ENCODE measurements at regions not wholly inside any gene's neighbourhood (a gene's known extent, or its start where the extent isn't known, plus 50 kb on each side); places are given as distances from the start of the nearest gene placed in this dataset.
A peak's percentile ranks its signal among the peaks of the same experiment; 100 is the strongest.

DNA sequence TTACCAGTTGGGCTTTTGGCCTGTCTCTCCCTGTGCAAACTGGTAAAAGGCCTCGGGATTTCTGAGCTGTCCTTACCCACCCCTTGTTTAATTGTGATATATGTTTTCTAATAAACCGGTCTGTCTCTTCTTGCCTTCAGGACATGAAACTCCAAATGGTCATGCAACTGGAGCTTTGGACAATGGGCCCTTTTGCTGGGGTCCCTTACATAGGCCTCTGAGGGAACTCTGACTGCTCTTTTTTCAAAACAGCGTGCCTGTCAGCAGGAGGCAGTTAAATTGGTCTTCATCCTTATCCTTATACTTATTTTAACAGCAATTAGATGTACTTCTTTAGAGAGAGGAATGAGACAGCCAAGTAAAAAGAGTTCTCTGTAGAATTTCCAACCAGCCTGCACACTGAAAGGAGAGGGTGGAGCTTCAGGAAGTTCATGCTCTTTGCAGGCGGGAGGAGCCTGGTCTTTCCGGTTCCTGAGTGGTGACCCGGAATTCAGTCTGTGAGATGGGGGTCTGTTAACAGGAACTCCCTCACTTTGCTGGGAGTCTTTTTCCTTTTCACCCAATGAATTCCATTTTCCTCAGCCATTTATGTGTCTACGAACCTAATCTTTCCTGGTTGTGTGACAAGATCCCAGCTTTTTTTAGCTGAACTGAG lies 299.6 kb upstream of the GJE1 start:
- no peaks in the 10 kb centered on the region for H3K79me2 ChIP-seq (ENCODE audit: low read depth)
- intact Hi-C loops (cut with micrococcal nuclease; ENCODE audit: unreplicated experiment), result no loop called here
- TF ChIP-seq EZH2 (IDR thresholded peaks at IDR 0.05; ENCODE audit: low read depth) (no peak), CTCF (conservative IDR thresholded peaks at IDR 0.05) (no peak)
- no peaks in the 10 kb centered on the region for H3K9me3 ChIP-seq (ENCODE audit: insufficient read depth, low read depth)
- no TSS peak for BruUV-seq (replicated peaks)
- no peaks in the 10 kb centered on the region for H3F3A ChIP-seq (ENCODE audit: insufficient read depth, low read depth)
- ChIA-PET POLR2A (ENCODE audit: unreplicated experiment) (no interaction called here), CTCF (no interaction called here)
- H3K27me3 ChIP-seq (ENCODE audit: insufficient read depth, low read depth), result no peaks in the 10 kb centered on the region
- no peaks in the 10 kb centered on the region for H3K36me3 ChIP-seq (ENCODE audit: low read depth)
- no peak overlapping the region for H3K4me3 ChIP-seq
- no peaks in the 10 kb centered on the region for H4K20me1 ChIP-seq (ENCODE audit: insufficient read depth)
- no peak for DNase-seq
- H3K4me2 ChIP-seq, result no peak overlapping the region
- no peak overlapping the region for H2AFZ ChIP-seq
- H3K27ac ChIP-seq, result no peak overlapping the region
- H3K9me2 ChIP-seq (ENCODE audit: insufficient read depth), result no peaks in the 10 kb centered on the region
- H3K4me1 ChIP-seq (replicated peaks; ENCODE audit: insufficient read depth), result peaks cover 10% of the 10 kb centered on the region; the same call in 1 of the 2 replicates

- H3K9me2 ChIP-seq (ENCODE audit: insufficient read depth), result no peaks in the 10 kb centered on the region
- CTCF ChIA-PET, result no interaction called here
- no peaks in the 10 kb centered on the region for H4K20me1 ChIP-seq (ENCODE audit: insufficient read depth)
- no TSS peak for BruUV-seq (replicated peaks)
- TF ChIP-seq EZH2 (IDR thresholded peaks at IDR 0.05; ENCODE audit: low read depth) (no peak), CTCF (conservative IDR thresholded peaks at IDR 0.05) (no peak)
- no peak overlapping the region for H3K4me2 ChIP-seq
- H3K4me3 ChIP-seq, result no peak overlapping the region
- intact Hi-C loops (cut with micrococcal nuclease; ENCODE audit: unreplicated experiment), result no loop called here
- H3K27ac ChIP-seq, result no peak overlapping the region
- no peaks in the 10 kb centered on the region for H3F3A ChIP-seq (ENCODE audit: insufficient read depth, low read depth)
- H3K79me2 ChIP-seq (ENCODE audit: low read depth), result no peaks in the 10 kb centered on the region
- H3K4me1 ChIP-seq (replicated peaks; ENCODE audit: insufficient read depth), result peaks cover 10% of the 10 kb centered on the region; the same call in 1 of the 2 replicates
- no peaks in the 10 kb centered on the region for H3K27me3 ChIP-seq (ENCODE audit: insufficient read depth, low read depth)
- no peaks in the 10 kb centered on the region for H3K9me3 ChIP-seq (ENCODE audit: insufficient read depth, low read depth)
- no peaks in the 10 kb centered on the region for H3K36me3 ChIP-seq (ENCODE audit: low read depth)
- H2AFZ ChIP-seq, result peak overlapping the region; percentile 64; the same call in 1 of the 2 replicates
- no peak for DNase-seq
- POLR2A ChIA-PET (ENCODE audit: unreplicated experiment), result no interaction called here
These were observed 302.2 kb upstream of the GJE1 start for GRCh38 chr6:141830530-141830929.

GRCh38 chr6:141829566-141830360 lies 303.0 kb upstream of the GJE1 start:
- Histone ChIP-seq H4K20me1 (ENCODE audit: insufficient read depth) (no peaks in the 10 kb centered on the region), H3K9me3 (ENCODE audit: insufficient read depth, low read depth) (no peaks in the 10 kb centered on the region), H3K4me1 (replicated peaks; ENCODE audit: insufficient read depth) (peaks cover 10% of the 10 kb centered on the region; the same call in 1 of the 2 replicates), H3K4me2 (no peak overlapping the region), H3K79me2 (ENCODE audit: low read depth) (no peaks in the 10 kb centered on the region), H2AFZ (peak overlapping the region; percentile 64; the same call in 1 of the 2 replicates), H3K4me3 (no peak overlapping the region), H3F3A (ENCODE audit: insufficient read depth, low read depth) (no peaks in the 10 kb centered on the region), H3K27ac (no peak overlapping the region), H3K9me2 (ENCODE audit: insufficient read depth) (no peaks in the 10 kb centered on the region), H3K36me3 (ENCODE audit: low read depth) (no peaks in the 10 kb centered on the region), H3K27me3 (ENCODE audit: insufficient read depth, low read depth) (no peaks in the 10 kb centered on the region)
- POLR2A ChIA-PET (ENCODE audit: unreplicated experiment), result no interaction called here
- CTCF ChIA-PET, result no interaction called here
- no peak for TF ChIP-seq CTCF (conservative IDR thresholded peaks at IDR 0.05)
- TF ChIP-seq EZH2 (IDR thresholded peaks at IDR 0.05; ENCODE audit: low read depth), result no peak
- no TSS peak for BruUV-seq (replicated peaks)
- DNase-seq, result no peak
- intact Hi-C loops (cut with micrococcal nuclease; ENCODE audit: unreplicated experiment), result no loop called here

All from PC-9 (cell line).